AG04449 (cell line): ENCODE measurements at regions not wholly inside any gene's neighbourhood (a gene's known extent, or its start where the extent isn't known, plus 50 kb on each side); places are given as distances from the start of the nearest gene placed in this dataset.

Source experiments
- CTCF ChIA-PET: fragments of 350-600 bp; formaldehyde crosslinking; extraction: SDS; loops from one replicate; lab custom pipeline; 2021; ENCODE audit warnings: antibody characterized with exemption; lab: Yijun Ruan, JAX
- POLR2A ChIA-PET: fragments of 400-600, 350-600 bp; formaldehyde crosslinking; extraction: SDS; loops from one replicate; lab custom pipeline; 2020; ENCODE audit warnings: antibody characterized with exemption, inconsistent platforms; lab: Yijun Ruan, JAX
- DNase-seq: peaks from one replicate; pipeline ENCODE4 v3.0.0-alpha.2; 2010; ENCODE audit warnings: low read depth, low spot score
- H3K4me3 ChIP-seq: 2 replicates; pipeline ENCODE4 v1.5.1; 2011; ENCODE audit warnings: low read depth, mild to moderate bottlenecking, control low read depth, low read length
- CTCF ChIP-seq: IDR thresholded peaks from one replicate; pipeline ENCODE4 v1.5.1; 2011; ENCODE audit warnings: mild to moderate bottlenecking, moderate library complexity, low read length, control low read depth, inconsistent platforms; ENCODE audit not compliant: insufficient read depth; ENCODE audit errors: missing control alignments

DNA sequence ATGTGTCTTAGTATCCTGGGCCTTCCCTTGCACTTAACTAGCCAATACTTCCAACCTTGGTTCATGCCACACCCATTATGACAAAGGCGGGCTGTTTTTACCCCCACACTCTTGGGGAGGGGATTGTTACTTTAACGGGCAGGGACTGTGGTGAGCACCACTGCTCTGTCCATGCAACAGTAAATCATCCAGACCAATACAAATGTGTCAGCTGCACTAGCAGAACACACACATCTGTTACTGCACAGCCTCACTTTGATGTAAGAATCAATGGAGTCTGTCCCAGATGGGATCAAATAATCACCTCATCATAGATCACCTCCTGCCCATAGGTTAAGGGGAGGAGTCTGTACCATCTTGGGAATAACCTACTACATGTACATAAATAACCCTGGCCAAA is 58.1 kb downstream of the NPAP1 start:
- TF ChIP-seq CTCF = no peak
- no peak overlapping the region for H3K4me3 ChIP-seq
- no peak for DNase-seq
- ChIA-PET POLR2A (no interaction called here), CTCF (no interaction called here)

GRCh38 chr15:24734396-24734795 is 58.8 kb downstream of the NPAP1 start:
- no peak for DNase-seq
- ChIA-PET CTCF (no interaction called here), POLR2A (no interaction called here)
- H3K4me3 ChIP-seq = no peak overlapping the region
- no peak for TF ChIP-seq CTCF

DNA sequence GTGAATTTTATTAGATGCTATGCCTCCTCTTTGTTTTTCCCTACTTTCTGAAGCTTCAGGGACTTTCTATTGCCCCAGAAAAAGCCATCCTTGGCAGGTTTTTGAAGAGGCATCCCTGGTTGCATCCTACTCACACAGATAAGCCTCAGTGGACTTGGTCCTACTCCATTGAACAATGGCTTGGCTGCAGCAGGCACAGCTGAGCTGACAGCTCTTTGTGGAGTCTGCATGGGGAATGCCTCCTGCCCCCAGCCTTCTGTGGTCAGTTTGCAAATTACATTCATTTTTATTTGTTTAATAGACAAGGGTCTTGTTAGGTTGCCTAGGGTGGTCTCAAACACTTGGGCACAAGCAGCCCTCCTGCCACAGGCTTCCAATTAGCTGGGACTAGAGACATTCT is 69.7 kb downstream of the NPAP1 start:
- no peak for TF ChIP-seq CTCF
- CTCF ChIA-PET = no interaction called here
- POLR2A ChIA-PET = no interaction called here
- no peak for DNase-seq
- no peak overlapping the region for H3K4me3 ChIP-seq

DNA sequence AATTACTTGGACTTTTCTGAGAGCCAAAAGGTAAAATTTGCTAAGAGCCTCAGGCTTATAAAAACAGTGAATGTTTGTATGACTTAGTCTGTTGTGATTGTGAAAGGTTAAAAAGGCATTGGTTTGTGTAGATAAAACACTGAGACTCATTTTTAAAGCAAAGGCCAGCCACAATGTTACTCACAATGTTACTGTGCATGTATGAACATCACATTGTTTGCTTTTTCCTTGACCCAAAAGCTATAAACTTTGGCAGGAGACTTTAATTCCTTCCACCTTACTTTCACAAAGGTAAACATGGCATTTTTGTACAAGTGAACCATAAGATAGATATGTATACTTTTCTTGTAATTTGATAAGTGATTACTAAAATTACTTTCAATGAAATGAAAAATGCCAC is 70.5 kb downstream of the NPAP1 start:
- ChIA-PET CTCF (no interaction called here), POLR2A (no interaction called here)
- no peak for TF ChIP-seq CTCF
- no peak overlapping the region for H3K4me3 ChIP-seq
- DNase-seq = no peak

DNA sequence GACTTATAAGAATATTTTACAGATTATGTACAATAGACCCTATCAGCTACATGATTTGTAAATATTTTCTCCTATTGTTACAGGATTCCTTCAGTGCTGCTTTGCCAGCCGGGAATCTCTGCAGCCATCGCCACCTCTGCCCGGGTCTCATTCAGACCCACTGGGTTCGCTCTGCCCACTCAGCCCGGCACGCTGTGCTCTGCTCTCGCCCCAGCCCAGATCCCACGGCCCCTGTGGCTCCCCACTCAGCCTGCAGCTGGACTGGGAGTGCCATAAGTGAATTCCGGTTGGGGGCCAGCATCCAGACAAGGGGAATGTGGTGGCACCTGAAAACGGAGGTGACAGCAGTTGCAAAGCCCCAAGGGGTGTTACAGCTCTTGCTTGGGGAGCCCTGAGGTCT is 71.8 kb downstream of the NPAP1 start:
- no peak for TF ChIP-seq CTCF
- no peak overlapping the region for H3K4me3 ChIP-seq
- CTCF ChIA-PET = no interaction called here
- no peak for DNase-seq
- POLR2A ChIA-PET = no interaction called here

- ChIA-PET POLR2A (no interaction called here), CTCF (no interaction called here)
- H3K4me3 ChIP-seq = no peak overlapping the region
- DNase-seq = no peak
- TF ChIP-seq CTCF = no peak
These were observed 73.4 kb downstream of the NPAP1 start for GRCh38 chr15:24748812-24749439.
